Neural progenitor cell (in vitro differentiated cells): ENCODE measurements at regions not wholly inside any gene's neighbourhood (a gene's known extent, or its start where the extent isn't known, plus 50 kb on each side); places are given as distances from the start of the nearest gene placed in this dataset.

Experiments used
- DNase-seq: peaks from one replicate; pipeline ENCODE4 v3.0.0-alpha.2; 2016; ENCODE audit warnings: low spot score
- H2AFZ ChIP-seq: fragments of 200-600 bp; sonication (generic); replicated peaks from 2 replicates; pipeline ENCODE4 v1.6.1; 2016; ENCODE audit warnings: antibody characterized with exemption
- H3F3A ChIP-seq: fragments of 200-600 bp; sonication (generic); 2 replicates; pipeline ENCODE4 v1.6.1; 2016; ENCODE audit warnings: antibody characterized with exemption, low read depth
- H3K27ac ChIP-seq: fragments of 200-600 bp; sonication (generic); 2 replicates; pipeline ENCODE4 v1.5.1; 2016; ENCODE audit warnings: mild to moderate bottlenecking
- H3K27me3 ChIP-seq: fragments of 200-600 bp; sonication (generic); 2 replicates; pipeline ENCODE4 v1.6.1; 2016; ENCODE audit warnings: mild to moderate bottlenecking, moderate library complexity
- H3K36me3 ChIP-seq: fragments of 200-600 bp; sonication (generic); 2 replicates; pipeline ENCODE4 v1.5.1; 2016
- H3K4me1 ChIP-seq: fragments of 200-600 bp; sonication (generic); 2 replicates; pipeline ENCODE4 v1.6.1; 2016; ENCODE audit warnings: mixed run types
- H3K4me2 ChIP-seq: fragments of 200-600 bp; sonication (generic); 2 replicates; pipeline ENCODE4 v1.6.1; 2016
- H3K4me3 ChIP-seq: fragments of 200-600 bp; sonication (generic); 2 replicates; pipeline ENCODE4 v1.5.1; 2016
- H3K79me2 ChIP-seq: fragments of 200-600 bp; sonication (generic); 2 replicates; pipeline ENCODE4 v1.6.1; 2016; ENCODE audit warnings: low read depth
- H3K9ac ChIP-seq: fragments of 200-600 bp; sonication (generic); 2 replicates; pipeline ENCODE4 v1.6.1; 2016
- H3K9me3 ChIP-seq: fragments of 200-600 bp; sonication (generic); 2 replicates; pipeline ENCODE4 v1.5.1; 2016; ENCODE audit warnings: low read depth
- H4K20me1 ChIP-seq: fragments of 200-600 bp; sonication (generic); 2 replicates; pipeline ENCODE4 v1.6.1; 2016; ENCODE audit warnings: low read depth
- H3K27ac Mint-ChIP-seq: 3 replicates; pipeline ENCODE4 v1.8.0; 2021; ENCODE audit warnings: mixed read lengths
- H3K27me3 Mint-ChIP-seq: 2 replicates; pipeline ENCODE4 v1.8.0; 2022; ENCODE audit warnings: low read depth, mild to moderate bottlenecking, inconsistent platforms, moderate library complexity, mixed read lengths; ENCODE audit not compliant: insufficient read depth
- H3K36me3 Mint-ChIP-seq: 3 replicates; pipeline ENCODE4 v1.8.0; 2021; ENCODE audit warnings: mixed read lengths
- H3K4me1 Mint-ChIP-seq: 3 replicates; pipeline ENCODE4 v1.8.0; 2021; ENCODE audit warnings: mixed read lengths
- H3K4me3 Mint-ChIP-seq: 3 replicates; pipeline ENCODE4 v1.8.0; 2021; ENCODE audit warnings: mild to moderate bottlenecking, moderate library complexity, mixed read lengths
- H3K9me3 Mint-ChIP-seq: 3 replicates; pipeline ENCODE4 v1.8.0; 2020; ENCODE audit warnings: mixed read lengths
- EZH2 ChIP-seq: fragments of 200-600 bp; sonication (generic); IDR thresholded peaks from 2 replicates; pipeline ENCODE4 v1.6.1; 2017; ENCODE audit warnings: antibody characterized with exemption, mild to moderate bottlenecking, moderate library complexity
- EZH2phosphoT487 ChIP-seq: fragments of 200-600 bp; sonication (generic); IDR thresholded peaks from 2 replicates; pipeline ENCODE4 v1.6.1; 2017; ENCODE audit warnings: antibody characterized with exemption
- TF ChIP-seq, protein P1 (sequence below): fragments of 200-600 bp; sonication (generic); IDR thresholded peaks from 2 replicates; pipeline ENCODE4 v1.5.1; 2017; ENCODE audit warnings: antibody characterized with exemption, mild to moderate bottlenecking

DNA sequence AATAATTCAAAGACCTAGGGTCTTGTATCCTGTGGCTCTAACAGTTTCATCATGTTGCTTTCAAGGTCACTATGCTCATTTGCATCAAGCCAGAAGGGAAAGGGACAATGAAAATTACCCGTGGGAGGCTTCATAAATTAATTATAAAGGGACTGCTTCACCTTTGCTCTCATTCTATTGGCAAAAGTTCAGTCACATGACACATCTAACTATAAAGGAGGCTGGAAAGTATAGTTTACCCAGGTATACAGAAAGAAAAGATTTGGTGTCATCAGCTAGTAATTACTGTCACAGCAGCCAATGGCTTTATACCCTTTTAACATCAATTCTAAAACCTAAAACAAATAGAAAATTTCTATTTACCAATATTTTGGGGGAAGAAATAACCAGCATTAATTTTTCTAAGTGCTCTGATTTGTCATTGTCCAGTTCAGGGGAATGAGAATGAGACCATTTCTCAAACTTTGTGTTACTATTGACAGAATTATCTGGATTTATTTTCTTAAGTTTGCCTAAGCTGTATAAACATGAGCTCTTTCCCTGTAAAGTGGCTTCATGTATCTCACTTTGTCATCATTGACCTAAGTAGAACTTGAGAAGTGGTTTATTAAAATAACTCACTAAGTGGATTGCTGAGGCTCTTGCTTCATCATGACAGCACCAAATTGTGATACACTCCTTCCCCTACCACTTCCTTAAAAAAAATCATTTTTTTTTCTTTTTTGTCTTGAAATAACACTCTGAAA, 257.7 kb upstream of the PEX5L start:
- Mint-ChIP-seq H3K4me1 (peaks cover 6% of the 10 kb centered on the region), H3K36me3 (no peaks in the 10 kb centered on the region), H3K27ac (no peak overlapping the region), H3K4me3 (no peak overlapping the region), H3K9me3 (peaks cover 3% of the 10 kb centered on the region), H3K27me3 (no peaks in the 10 kb centered on the region)
- H4K20me1 ChIP-seq = no peaks in the 10 kb centered on the region
- TF ChIP-seq EZH2phosphoT487 (no peak), EZH2 (no peak)
- TF ChIP-seq, protein P1, sequence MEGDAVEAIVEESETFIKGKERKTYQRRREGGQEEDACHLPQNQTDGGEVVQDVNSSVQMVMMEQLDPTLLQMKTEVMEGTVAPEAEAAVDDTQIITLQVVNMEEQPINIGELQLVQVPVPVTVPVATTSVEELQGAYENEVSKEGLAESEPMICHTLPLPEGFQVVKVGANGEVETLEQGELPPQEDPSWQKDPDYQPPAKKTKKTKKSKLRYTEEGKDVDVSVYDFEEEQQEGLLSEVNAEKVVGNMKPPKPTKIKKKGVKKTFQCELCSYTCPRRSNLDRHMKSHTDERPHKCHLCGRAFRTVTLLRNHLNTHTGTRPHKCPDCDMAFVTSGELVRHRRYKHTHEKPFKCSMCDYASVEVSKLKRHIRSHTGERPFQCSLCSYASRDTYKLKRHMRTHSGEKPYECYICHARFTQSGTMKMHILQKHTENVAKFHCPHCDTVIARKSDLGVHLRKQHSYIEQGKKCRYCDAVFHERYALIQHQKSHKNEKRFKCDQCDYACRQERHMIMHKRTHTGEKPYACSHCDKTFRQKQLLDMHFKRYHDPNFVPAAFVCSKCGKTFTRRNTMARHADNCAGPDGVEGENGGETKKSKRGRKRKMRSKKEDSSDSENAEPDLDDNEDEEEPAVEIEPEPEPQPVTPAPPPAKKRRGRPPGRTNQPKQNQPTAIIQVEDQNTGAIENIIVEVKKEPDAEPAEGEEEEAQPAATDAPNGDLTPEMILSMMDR = no peak
- H3K9ac ChIP-seq = no peak overlapping the region
- no peaks in the 10 kb centered on the region for H3K4me1 ChIP-seq
- H3F3A ChIP-seq = no peaks in the 10 kb centered on the region
- no peak overlapping the region for H3K4me3 ChIP-seq
- no peak overlapping the region for H3K27ac ChIP-seq
- H3K9me3 ChIP-seq = no peaks in the 10 kb centered on the region
- H3K79me2 ChIP-seq = no peaks in the 10 kb centered on the region
- no peaks in the 10 kb centered on the region for H3K27me3 ChIP-seq
- no peak overlapping the region for H3K4me2 ChIP-seq
- no peak for DNase-seq
- no peak overlapping the region for H2AFZ ChIP-seq
- H3K36me3 ChIP-seq = no peaks in the 10 kb centered on the region

- Histone ChIP-seq H3K4me3 (no peak overlapping the region), H2AFZ (no peak overlapping the region), H3K4me2 (no peak overlapping the region), H4K20me1 (no peaks in the 10 kb centered on the region), H3K9ac (no peak overlapping the region), H3K36me3 (no peaks in the 10 kb centered on the region), H3F3A (no peaks in the 10 kb centered on the region), H3K4me1 (no peaks in the 10 kb centered on the region), H3K9me3 (no peaks in the 10 kb centered on the region), H3K79me2 (no peaks in the 10 kb centered on the region), H3K27ac (no peak overlapping the region), H3K27me3 (no peaks in the 10 kb centered on the region)
- H3K27ac Mint-ChIP-seq = no peak overlapping the region
- peaks cover 2% of the 10 kb centered on the region for H3K27me3 Mint-ChIP-seq
- peaks cover 3% of the 10 kb centered on the region for H3K9me3 Mint-ChIP-seq
- no peaks in the 10 kb centered on the region for H3K36me3 Mint-ChIP-seq
- no peak overlapping the region for H3K4me3 Mint-ChIP-seq
- no peak for DNase-seq
- H3K4me1 Mint-ChIP-seq = peaks cover 6% of the 10 kb centered on the region
- TF ChIP-seq EZH2 (no peak), EZH2phosphoT487 (no peak)
- TF ChIP-seq, protein P1 = no peak
Observed at GRCh38 chr3:180295811-180296210, 259.1 kb upstream of the PEX5L start.

DNA sequence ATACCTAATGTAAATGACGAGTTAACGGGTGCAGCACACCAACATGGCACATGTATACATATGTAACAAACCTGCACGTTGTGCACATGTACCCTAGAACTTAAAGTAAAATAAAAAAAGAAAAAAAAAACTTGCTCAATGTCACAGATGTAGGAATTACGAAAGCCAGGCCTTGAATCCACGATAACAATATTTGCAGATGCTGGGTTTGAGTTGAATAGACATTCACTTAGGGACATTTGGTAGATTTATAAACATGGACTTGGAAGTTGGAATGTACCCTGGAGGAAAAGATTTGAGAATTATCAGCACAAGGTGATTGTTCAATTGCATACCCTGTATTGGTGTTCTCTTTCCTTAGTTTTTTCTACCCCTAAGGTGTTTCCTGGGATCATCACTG, 260.2 kb upstream of the PEX5L start:
- H3K36me3 Mint-ChIP-seq = no peaks in the 10 kb centered on the region
- no peaks in the 10 kb centered on the region for H3K9me3 ChIP-seq
- H3K4me3 ChIP-seq = no peak overlapping the region

More for the DNA sequence above, 260.2 kb upstream of the PEX5L start:
- Mint-ChIP-seq H3K27me3 (peaks cover 2% of the 10 kb centered on the region), H3K4me3 (no peak overlapping the region), H3K4me1 (peaks cover 6% of the 10 kb centered on the region), H3K9me3 (peaks cover 3% of the 10 kb centered on the region), H3K27ac (no peak overlapping the region)
- Histone ChIP-seq H3K27ac (no peak overlapping the region), H3K27me3 (no peaks in the 10 kb centered on the region), H4K20me1 (no peaks in the 10 kb centered on the region), H3F3A (no peaks in the 10 kb centered on the region), H3K4me1 (no peaks in the 10 kb centered on the region), H3K4me2 (no peak overlapping the region), H3K9ac (no peak overlapping the region), H3K36me3 (no peaks in the 10 kb centered on the region), H2AFZ (no peak overlapping the region), H3K79me2 (no peaks in the 10 kb centered on the region)
- TF ChIP-seq EZH2phosphoT487 (no peak), EZH2 (no peak)
- TF ChIP-seq, protein P1 = no peak
- DNase-seq = no peak
